HepG2 (cell line): ENCODE measurements at regions not wholly inside any gene's neighbourhood (a gene's known extent, or its start where the extent isn't known, plus 50 kb on each side); places are given as distances from the start of the nearest gene placed in this dataset.
A peak's percentile ranks its signal among the peaks of the same experiment; 100 is the strongest.

Source experiments
- AHR ChIP-seq: IDR thresholded peaks from 2 replicates; pipeline ENCODE4 v1.6.1; 2018; ENCODE audit warnings: missing genetic modification reagents, missing compliant biosample characterization
- AKAP8 ChIP-seq: sonication (generic); formaldehyde crosslinking; IDR thresholded peaks from 2 replicates; pipeline ENCODE4 v1.5.1; 2020; ENCODE audit warnings: mild to moderate bottlenecking, missing genetic modification reagents
- CBX1 ChIP-seq: IDR thresholded peaks from one replicate; pipeline ENCODE4 v1.6.1; 2016; ENCODE audit warnings: antibody characterized with exemption, low read depth
- CEBPG ChIP-seq: IDR thresholded peaks from 2 replicates; pipeline ENCODE4 v1.6.1; 2016
- ELF1 ChIP-seq: sonication (generic); formaldehyde crosslinking; IDR thresholded peaks from 2 replicates; pipeline ENCODE4 v1.4.0; 2020; ENCODE audit warnings: missing genetic modification reagents
- HNF4A ChIP-seq: sonication (generic); formaldehyde crosslinking; IDR thresholded peaks from 2 replicates; pipeline ENCODE4 v1.4.0; 2020; ENCODE audit warnings: missing genetic modification reagents
- MTF1 ChIP-seq: sonication (generic); formaldehyde crosslinking; IDR thresholded peaks from 2 replicates; pipeline ENCODE4 v1.5.0; 2020; ENCODE audit warnings: missing genetic modification reagents
- NBN ChIP-seq: fragments of 450-650 bp; conservative IDR thresholded peaks from 2 replicates; pipeline ENCODE4 v1.6.1; 2017
- RFXAP ChIP-seq: sonication (generic); formaldehyde crosslinking; IDR thresholded peaks from 2 replicates; pipeline ENCODE4 v1.4.0; 2020; ENCODE audit warnings: missing genetic modification reagents, borderline replicate concordance
- SP5 ChIP-seq: IDR thresholded peaks from 2 replicates; pipeline ENCODE4 v1.6.1; 2016; ENCODE audit warnings: low read depth, borderline replicate concordance
- THAP11 ChIP-seq: IDR thresholded peaks from 2 replicates; pipeline ENCODE4 v1.6.1; 2016; ENCODE audit warnings: missing biosample characterization, missing genetic modification reagents
- ZBTB20 ChIP-seq: sonication (generic); formaldehyde crosslinking; IDR thresholded peaks from 2 replicates; pipeline ENCODE4 v1.8.1; 2023; ENCODE audit warnings: missing genetic modification reagents, low read depth, mild to moderate bottlenecking, borderline replicate concordance
- ZBTB21 ChIP-seq: sonication (generic); formaldehyde crosslinking; IDR thresholded peaks from 2 replicates; pipeline ENCODE4 v1.4.0; 2020; ENCODE audit warnings: missing genetic modification reagents
- ZNF121 ChIP-seq: sonication (generic); formaldehyde crosslinking; IDR thresholded peaks from 2 replicates; pipeline ENCODE4 v1.5.0; 2020; ENCODE audit warnings: mild to moderate bottlenecking, missing genetic modification reagents
- ZNF274 ChIP-seq: sonication (generic); formaldehyde crosslinking; IDR thresholded peaks from 2 replicates; pipeline ENCODE4 v1.5.1; 2020; ENCODE audit warnings: mild to moderate bottlenecking, missing genetic modification reagents
- ZNF44 ChIP-seq: sonication (generic); formaldehyde crosslinking; IDR thresholded peaks from 2 replicates; pipeline ENCODE4 v1.5.1; 2020; ENCODE audit warnings: mild to moderate bottlenecking, missing genetic modification reagents
- ZNF563 ChIP-seq: sonication (generic); formaldehyde crosslinking; IDR thresholded peaks from 2 replicates; pipeline ENCODE4 v1.8.0; 2022; ENCODE audit warnings: mild to moderate bottlenecking, moderate library complexity, missing genetic modification reagents
- ZNF614 ChIP-seq: IDR thresholded peaks from 2 replicates; pipeline ENCODE4 v1.6.1; 2018; ENCODE audit warnings: missing biosample characterization, missing genetic modification reagents, inconsistent platforms, borderline replicate concordance
- ZNF816 ChIP-seq: sonication (generic); formaldehyde crosslinking; IDR thresholded peaks from 2 replicates; pipeline ENCODE4 v1.8.0; 2022; ENCODE audit warnings: missing genetic modification reagents, mild to moderate bottlenecking, borderline replicate concordance
- TF ChIP-seq, protein P1 (sequence below): sonication (generic); formaldehyde crosslinking; IDR thresholded peaks from 2 replicates; pipeline ENCODE4 v1.9.0; 2022; ENCODE audit warnings: missing genetic modification reagents, mild to moderate bottlenecking, borderline replicate concordance
- TF ChIP-seq, protein P2 (sequence below): sonication (generic); formaldehyde crosslinking; IDR thresholded peaks from 2 replicates; pipeline ENCODE4 v1.4.0; 2020; ENCODE audit warnings: mild to moderate bottlenecking, low read depth, missing genetic modification reagents
- TF ChIP-seq, protein P3 (sequence below): sonication (generic); formaldehyde crosslinking; conservative IDR thresholded peaks from 2 replicates; pipeline ENCODE4 v1.4.0; 2020; ENCODE audit warnings: missing genetic modification reagents
- TF ChIP-seq, protein P4 (sequence below): sonication (generic); formaldehyde crosslinking; IDR thresholded peaks from 2 replicates; pipeline ENCODE4 v1.5.0; 2020; ENCODE audit warnings: mild to moderate bottlenecking, missing genetic modification reagents

DNA sequence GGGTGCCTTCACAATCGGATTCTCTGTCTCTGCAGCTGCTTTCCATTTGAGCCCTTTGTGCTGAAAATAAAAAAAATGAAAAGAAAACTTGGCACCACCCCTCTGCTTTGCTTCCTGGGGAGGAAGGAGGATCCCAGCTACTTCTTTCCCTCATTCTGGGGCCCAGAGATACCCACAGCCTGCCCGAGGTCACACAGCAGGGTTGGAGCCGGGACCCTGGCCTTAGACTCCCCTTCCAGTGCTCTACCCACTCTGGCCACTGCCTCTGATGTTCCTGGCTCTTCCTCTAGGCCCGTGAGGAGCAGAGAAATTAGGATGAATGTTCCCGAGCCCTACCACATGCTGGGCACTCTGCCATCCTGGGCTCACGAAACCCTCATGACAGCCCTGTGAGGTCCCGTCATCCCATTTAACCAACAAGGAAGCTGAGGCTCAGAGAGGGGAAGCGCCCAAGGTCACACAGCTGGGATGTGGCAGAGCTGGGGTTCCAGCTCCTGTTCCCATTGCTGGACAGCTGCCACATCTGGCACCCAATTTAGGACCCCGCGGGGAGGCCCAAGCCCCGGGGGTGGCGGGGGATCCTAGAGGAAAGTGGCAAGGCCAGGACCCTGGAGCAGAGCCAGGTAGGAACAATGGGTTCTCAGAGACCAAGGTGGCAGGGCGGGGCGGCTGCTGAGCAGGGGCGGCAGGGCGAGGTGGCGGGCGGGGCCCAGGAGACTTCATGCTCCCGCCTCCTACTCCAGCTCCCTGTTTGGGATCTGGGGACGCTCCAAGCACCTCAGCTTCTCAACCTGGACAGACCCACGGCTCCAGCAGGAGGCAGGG, 76.6 kb downstream of the CEBPB start (continued):
- TF ChIP-seq ELF1 (peak; percentile 43; the same call in 1 of the 2 replicates), ZNF44 (CRISPR knock-in tag) (0 out of 2 replicates have a peak, but pooled peaks have one; percentile 38), RFXAP (CRISPR knock-in tag) (no peak), AHR (CRISPR knock-in tag) (peak; percentile 24; the same call in 1 of the 2 replicates), ZNF816 (CRISPR knock-in tag) (no peak), CEBPG (CRISPR knock-in tag) (no peak), ZBTB21 (CRISPR knock-in tag) (0 out of 2 replicates have a peak, but pooled peaks have one; percentile 11), HNF4A (CRISPR knock-in tag) (no peak), AKAP8 (peak; percentile 54; the same call in 1 of the 2 replicates), NBN (no peak), ZBTB20 (CRISPR knock-in tag) (no peak), MTF1 (CRISPR knock-in tag) (no peak), ZNF614 (CRISPR knock-in tag) (peak; percentile 42; the same call in 1 of the 2 replicates), SP5 (CRISPR knock-in tag) (peak; percentile 86; the same call in 1 of the 2 replicates), ZNF563 (CRISPR knock-in tag) (0 out of 2 replicates have a peak, but pooled peaks have one; percentile 36), CBX1 (no peak), THAP11 (CRISPR knock-in tag) (no peak), ZNF274 (peak; percentile 80), ZNF121 (CRISPR knock-in tag) (no peak; the same call in 1 of the 2 replicates)
- TF ChIP-seq, protein P1, sequence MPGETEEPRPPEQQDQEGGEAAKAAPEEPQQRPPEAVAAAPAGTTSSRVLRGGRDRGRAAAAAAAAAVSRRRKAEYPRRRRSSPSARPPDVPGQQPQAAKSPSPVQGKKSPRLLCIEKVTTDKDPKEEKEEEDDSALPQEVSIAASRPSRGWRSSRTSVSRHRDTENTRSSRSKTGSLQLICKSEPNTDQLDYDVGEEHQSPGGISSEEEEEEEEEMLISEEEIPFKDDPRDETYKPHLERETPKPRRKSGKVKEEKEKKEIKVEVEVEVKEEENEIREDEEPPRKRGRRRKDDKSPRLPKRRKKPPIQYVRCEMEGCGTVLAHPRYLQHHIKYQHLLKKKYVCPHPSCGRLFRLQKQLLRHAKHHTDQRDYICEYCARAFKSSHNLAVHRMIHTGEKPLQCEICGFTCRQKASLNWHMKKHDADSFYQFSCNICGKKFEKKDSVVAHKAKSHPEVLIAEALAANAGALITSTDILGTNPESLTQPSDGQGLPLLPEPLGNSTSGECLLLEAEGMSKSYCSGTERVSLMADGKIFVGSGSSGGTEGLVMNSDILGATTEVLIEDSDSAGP (CRISPR knock-in tag) = no peak; the same call in 1 of the 2 replicates
- TF ChIP-seq, protein P2, sequence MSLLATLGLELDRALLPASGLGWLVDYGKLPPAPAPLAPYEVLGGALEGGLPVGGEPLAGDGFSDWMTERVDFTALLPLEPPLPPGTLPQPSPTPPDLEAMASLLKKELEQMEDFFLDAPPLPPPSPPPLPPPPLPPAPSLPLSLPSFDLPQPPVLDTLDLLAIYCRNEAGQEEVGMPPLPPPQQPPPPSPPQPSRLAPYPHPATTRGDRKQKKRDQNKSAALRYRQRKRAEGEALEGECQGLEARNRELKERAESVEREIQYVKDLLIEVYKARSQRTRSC = no peak
- TF ChIP-seq, protein P3, sequence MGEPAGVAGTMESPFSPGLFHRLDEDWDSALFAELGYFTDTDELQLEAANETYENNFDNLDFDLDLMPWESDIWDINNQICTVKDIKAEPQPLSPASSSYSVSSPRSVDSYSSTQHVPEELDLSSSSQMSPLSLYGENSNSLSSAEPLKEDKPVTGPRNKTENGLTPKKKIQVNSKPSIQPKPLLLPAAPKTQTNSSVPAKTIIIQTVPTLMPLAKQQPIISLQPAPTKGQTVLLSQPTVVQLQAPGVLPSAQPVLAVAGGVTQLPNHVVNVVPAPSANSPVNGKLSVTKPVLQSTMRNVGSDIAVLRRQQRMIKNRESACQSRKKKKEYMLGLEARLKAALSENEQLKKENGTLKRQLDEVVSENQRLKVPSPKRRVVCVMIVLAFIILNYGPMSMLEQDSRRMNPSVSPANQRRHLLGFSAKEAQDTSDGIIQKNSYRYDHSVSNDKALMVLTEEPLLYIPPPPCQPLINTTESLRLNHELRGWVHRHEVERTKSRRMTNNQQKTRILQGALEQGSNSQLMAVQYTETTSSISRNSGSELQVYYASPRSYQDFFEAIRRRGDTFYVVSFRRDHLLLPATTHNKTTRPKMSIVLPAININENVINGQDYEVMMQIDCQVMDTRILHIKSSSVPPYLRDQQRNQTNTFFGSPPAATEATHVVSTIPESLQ = no peak
- TF ChIP-seq, protein P4, sequence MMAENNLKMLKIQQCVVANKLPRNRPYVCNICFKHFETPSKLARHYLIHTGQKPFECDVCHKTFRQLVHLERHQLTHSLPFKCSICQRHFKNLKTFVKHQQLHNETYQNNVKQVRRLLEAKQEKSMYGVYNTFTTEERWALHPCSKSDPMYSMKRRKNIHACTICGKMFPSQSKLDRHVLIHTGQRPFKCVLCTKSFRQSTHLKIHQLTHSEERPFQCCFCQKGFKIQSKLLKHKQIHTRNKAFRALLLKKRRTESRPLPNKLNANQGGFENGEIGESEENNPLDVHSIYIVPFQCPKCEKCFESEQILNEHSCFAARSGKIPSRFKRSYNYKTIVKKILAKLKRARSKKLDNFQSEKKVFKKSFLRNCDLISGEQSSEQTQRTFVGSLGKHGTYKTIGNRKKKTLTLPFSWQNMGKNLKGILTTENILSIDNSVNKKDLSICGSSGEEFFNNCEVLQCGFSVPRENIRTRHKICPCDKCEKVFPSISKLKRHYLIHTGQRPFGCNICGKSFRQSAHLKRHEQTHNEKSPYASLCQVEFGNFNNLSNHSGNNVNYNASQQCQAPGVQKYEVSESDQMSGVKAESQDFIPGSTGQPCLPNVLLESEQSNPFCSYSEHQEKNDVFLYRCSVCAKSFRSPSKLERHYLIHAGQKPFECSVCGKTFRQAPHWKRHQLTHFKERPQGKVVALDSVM (CRISPR knock-in tag) = no peak
